Fibroblast of gingiva (primary cell): ENCODE measurements at regions not wholly inside any gene's neighbourhood (a gene's known extent, or its start where the extent isn't known, plus 50 kb on each side); places are given as distances from the start of the nearest gene placed in this dataset.
"Not testable (repeated sequence)": the region's sequence is repeated elsewhere in the genome, so short reads cannot be mapped to it uniquely, and the experiment has no call there.

Experiments used
- DNase-seq: peaks from one replicate; pipeline ENCODE4 v3.0.0-alpha.2; 2011; ENCODE audit warnings: low read depth

- no peak for DNase-seq
Observed at GRCh38 chr3:75321060-75321459, 343.1 kb upstream of the FRG2C start.

GRCh38 chr3:75323936-75324335, 340.2 kb upstream of the FRG2C start:
- DNase-seq = not testable (repeated sequence)

GRCh38 chr3:75325716-75326115, 338.4 kb upstream of the FRG2C start:
- no peak for DNase-seq

GRCh38 chr3:75327453-75327852, 336.7 kb upstream of the FRG2C start:
- no peak for DNase-seq

GRCh38 chr3:75329476-75330097, 334.5 kb upstream of the FRG2C start:
- DNase-seq = no peak

GRCh38 chr3:75330446-75330845, 333.7 kb upstream of the FRG2C start:
- not testable (repeated sequence) for DNase-seq

- DNase-seq = not testable (repeated sequence)
Observed at GRCh38 chr3:75332090-75332489, 332.0 kb upstream of the FRG2C start.

GRCh38 chr3:75332794-75333193, 331.3 kb upstream of the FRG2C start:
- no peak for DNase-seq

GRCh38 chr3:75334299-75334698, 329.8 kb upstream of the FRG2C start:
- DNase-seq = no peak

- DNase-seq = no peak
Observed at GRCh38 chr3:75337226-75337900, 326.8 kb upstream of the FRG2C start.

GRCh38 chr3:75338342-75338741, 325.8 kb upstream of the FRG2C start:
- no peak for DNase-seq

GRCh38 chr3:75341324-75342067, 322.6 kb upstream of the FRG2C start:
- DNase-seq = no peak

- DNase-seq = no peak
Observed at GRCh38 chr3:75342425-75342824, 321.7 kb upstream of the FRG2C start.

- not testable (repeated sequence) for DNase-seq
Observed at GRCh38 chr3:75350536-75350935, 313.6 kb upstream of the FRG2C start.

- DNase-seq = not testable (repeated sequence)
Observed at GRCh38 chr3:75362086-75362784, 301.9 kb upstream of the FRG2C start.

GRCh38 chr3:75372964-75373363, 291.2 kb upstream of the FRG2C start:
- not testable (repeated sequence) for DNase-seq

GRCh38 chr3:75379840-75380239, 284.3 kb upstream of the FRG2C start:
- not testable (repeated sequence) for DNase-seq

- DNase-seq = no peak
Observed at GRCh38 chr3:75380276-75380771, 283.8 kb upstream of the FRG2C start.

- DNase-seq = not testable (repeated sequence)
Observed at GRCh38 chr3:75384016-75384415, 280.1 kb upstream of the FRG2C start.

- peak; percentile 5 for DNase-seq
Observed at GRCh38 chr3:75388486-75389124, 275.5 kb upstream of the FRG2C start.

GRCh38 chr3:75393288-75393694, 270.8 kb upstream of the FRG2C start:
- not testable (repeated sequence) for DNase-seq

GRCh38 chr3:75394102-75394501, 270.0 kb upstream of the FRG2C start:
- DNase-seq = not testable (repeated sequence)
